Left forelimb (tissue), 1 donor: ENCODE measurements at regions not wholly inside any gene's neighbourhood (a gene's known extent, or its start where the extent isn't known, plus 50 kb on each side); places are given as distances from the start of the nearest gene placed in this dataset.
A peak's percentile ranks its signal among the peaks of the same experiment; 100 is the strongest.

ENCODE experiments used
- DNase-seq: peaks from one replicate; pipeline ENCODE4 v3.0.0-alpha.2; 2018; ENCODE audit warnings: low spot score

- peak; percentile 55 for DNase-seq
These were observed 193.1 kb downstream of the DLL1 start for GRCh38 chr6:170097505-170098427.

GRCh38 chr6:170096803-170097504 is 193.9 kb downstream of the DLL1 start:
- DNase-seq: peak; percentile 33

DNA sequence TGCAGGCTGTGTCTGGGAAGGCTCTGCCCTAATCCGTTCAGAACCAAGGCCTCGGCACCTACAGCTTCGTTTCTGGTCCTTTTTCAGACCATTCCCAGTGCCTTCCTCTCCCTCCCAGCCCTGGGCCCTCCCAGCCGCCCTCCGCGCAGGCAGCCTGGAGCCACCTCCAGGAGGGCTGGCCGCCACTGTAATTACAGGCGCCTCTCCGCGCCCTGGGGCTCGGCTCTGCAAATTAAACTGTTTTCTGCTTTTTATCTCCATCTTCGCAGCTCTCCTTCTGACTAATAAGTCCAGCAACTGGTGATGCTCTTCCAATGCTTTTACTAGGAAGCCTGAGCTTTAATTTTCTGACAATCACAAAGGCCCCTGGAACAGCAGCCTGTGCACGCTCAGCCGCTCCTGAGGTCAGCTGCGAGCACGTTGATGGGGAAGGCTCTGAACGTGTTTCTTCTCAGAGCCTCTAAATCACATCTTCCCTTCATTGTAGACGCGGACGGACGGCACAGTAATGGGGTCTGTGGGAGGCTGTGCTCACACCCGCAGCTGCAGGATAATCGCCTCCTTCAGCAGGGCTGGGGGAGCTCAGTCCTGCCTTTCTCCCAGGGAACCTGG is 194.6 kb downstream of the DLL1 start:
- peak; percentile 65 for DNase-seq

- DNase-seq: peak; percentile 52
These were observed 195.5 kb downstream of the DLL1 start for GRCh38 chr6:170095273-170095981.

- DNase-seq: peak; percentile 42
These were observed 196.1 kb downstream of the DLL1 start for GRCh38 chr6:170094686-170095272.

DNA sequence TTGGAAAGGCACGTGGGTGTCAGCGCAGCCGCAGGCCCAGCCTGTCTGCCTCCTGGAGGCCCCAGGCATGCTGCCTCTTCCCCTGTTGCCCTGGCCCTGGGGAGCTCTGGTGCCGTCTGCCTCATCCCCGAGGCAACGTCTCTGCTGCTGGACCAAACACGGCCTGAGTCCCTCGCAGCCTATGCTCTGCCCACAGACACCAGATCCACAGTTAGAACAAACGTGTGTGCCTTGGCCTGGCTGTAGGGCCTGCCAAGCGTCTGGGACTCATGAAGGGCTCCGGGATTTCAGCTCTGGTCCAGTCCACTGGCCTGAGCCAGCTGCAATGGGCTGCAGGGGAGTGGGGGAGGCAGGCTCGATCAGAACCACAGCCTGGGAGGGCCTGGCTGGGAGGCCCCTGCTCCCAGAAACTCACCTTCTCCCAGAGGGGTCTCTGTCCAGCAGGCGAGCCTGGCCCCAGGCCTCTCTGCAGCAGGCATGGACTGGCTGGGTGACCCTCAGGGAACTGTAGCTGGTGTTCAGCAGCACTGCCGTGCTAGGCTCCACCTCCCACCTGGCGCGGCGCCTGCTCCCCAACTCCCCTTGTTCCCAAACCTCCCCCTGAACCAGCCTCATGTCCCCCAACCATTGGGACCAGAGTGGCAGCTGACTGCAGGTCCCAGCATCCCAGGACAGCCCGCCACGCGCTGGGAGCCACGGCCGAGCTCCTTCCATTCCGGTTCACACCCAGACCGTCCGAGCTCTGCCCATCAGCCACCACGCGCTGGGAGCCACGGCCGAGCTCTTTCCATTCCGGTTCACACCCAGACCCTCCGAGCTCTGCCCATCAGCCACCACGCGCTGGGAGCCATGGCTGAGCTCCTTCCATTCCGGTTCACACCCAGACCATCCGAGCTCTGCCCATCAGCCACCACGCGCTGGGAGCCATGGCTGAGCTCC is 197.0 kb downstream of the DLL1 start:
- DNase-seq: peak; percentile 66

DNA sequence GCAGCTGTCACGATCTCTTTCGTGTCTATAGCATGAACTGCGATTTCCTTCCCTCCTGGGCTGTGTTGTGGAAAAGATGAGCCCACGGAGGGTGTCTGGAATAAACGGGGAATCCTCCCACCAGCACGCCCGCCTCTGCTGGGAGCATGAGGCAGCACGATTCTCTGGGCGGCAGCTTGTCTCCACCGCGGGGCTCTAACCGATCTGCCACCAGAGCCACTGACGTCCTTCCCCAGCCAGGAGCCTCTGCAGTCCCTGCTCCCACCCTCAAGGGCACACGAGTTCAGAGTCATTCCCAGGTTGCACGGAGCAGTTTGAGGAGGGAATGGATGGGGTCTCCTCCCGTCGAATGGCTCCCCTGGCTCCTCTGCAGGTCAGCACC is 197.6 kb downstream of the DLL1 start:
- DNase-seq: peak; percentile 53

DNA sequence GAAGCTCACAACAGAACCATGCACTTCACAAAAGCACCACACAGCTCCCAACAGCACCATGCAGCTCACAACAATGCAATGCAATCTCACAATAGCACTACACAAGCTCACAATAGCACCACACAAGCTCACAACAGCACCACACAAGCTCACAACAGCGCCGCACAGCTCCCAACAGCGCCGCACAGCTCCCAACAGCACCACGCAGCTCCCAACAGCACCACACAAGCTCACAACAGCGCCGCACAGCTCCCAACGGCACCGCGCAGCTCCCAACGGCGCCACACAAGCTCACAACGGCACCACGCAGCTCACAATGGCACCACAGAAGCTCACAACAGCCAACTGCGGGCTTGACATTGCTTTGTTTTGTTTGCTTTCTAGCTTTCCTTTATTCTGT is 198.1 kb downstream of the DLL1 start:
- peak; percentile 8 for DNase-seq

GRCh38 chr6:170091639-170092579 is 199.0 kb downstream of the DLL1 start:
- peak; percentile 30 for DNase-seq

DNA sequence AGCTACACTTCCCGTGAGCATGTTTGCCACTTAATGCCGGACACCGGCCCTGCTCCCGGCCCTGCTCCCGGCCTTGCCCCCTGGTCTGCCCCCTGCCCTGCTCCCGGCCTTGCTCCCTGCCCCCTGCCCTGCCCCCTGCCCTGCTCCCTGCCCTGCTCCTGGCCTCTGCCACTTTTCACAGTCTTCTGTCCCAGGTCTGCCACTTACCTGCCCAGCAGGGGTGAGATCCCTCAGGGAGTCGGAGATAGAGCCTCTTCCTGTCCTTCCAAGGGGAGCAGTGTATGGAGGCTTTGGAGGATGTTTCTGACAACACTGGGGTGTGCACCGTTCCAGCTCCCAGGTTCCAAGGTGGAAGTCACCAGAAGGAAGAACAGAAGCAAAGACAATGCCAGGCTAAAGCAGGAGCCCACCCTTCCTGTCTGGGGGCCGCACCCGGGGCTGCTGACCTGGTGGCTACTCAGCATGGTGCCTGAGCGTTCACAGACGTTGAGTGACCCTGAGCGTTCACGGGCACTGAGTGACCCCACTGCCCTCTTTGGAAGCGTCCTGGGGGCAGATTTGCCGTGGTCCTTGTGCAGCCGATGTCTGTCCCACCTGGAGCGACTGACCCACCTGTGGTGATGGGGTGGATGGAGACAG is 199.8 kb downstream of the DLL1 start:
- DNase-seq: peak; percentile 34

- DNase-seq: peak; percentile 22
These were observed 200.3 kb downstream of the DLL1 start for GRCh38 chr6:170090561-170090960.

DNA sequence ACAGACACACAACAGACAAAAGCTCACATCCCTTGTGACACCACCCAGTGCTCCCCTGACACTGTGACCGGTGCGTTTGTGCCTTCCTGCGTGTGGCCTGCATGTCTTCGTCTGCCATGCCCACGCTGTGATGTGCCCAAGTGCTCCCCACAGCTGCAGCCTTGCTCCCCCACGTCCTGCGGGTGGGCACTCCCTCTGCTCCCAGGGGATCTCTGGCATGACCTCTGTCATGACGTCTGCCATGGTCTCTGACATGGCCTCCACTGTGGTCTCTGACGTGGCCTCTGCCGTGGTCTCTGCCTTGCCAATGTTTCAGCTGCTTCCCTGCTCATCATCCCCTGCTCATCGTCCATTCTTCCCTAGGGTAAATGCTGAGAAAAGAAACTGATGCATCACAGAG is 200.9 kb downstream of the DLL1 start:
- DNase-seq: peak; percentile 51

- DNase-seq: no peak
These were observed 202.3 kb downstream of the DLL1 start for GRCh38 chr6:170088582-170088955.

DNA sequence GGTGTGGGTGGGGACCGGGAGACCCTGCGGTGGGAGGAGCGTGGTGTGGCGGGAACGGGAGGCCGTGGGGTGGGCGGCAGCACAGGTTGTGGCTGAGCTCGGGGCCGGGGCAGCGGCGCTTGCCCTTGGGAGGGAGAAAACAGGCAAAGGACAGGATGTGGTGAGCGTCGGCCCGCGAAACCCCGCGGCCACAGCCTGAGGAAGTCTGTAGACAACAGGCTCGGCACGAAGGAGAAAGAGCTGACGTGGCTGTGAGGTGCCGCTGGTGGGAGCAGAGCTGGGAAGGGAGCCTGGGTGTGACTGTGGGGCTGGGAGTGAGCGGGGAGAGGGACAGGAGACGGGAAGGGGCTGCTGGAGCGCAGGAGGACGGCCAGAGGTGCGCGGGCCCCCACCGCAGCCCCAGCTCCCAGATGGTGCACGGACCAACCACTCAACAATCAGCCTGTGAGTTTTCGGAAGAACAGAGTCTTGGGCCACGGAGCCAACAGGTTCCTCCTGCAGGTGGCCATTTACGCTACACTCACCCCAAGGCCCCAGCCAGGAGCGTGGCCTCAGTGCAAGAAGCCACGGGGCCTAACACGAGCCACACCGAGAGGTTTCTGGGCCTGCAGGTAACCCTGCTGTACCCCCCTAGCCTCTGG is 202.8 kb downstream of the DLL1 start:
- peak; percentile 61 for DNase-seq

GRCh38 chr6:170087421-170087780 is 203.5 kb downstream of the DLL1 start:
- DNase-seq: peak; percentile 72

DNA sequence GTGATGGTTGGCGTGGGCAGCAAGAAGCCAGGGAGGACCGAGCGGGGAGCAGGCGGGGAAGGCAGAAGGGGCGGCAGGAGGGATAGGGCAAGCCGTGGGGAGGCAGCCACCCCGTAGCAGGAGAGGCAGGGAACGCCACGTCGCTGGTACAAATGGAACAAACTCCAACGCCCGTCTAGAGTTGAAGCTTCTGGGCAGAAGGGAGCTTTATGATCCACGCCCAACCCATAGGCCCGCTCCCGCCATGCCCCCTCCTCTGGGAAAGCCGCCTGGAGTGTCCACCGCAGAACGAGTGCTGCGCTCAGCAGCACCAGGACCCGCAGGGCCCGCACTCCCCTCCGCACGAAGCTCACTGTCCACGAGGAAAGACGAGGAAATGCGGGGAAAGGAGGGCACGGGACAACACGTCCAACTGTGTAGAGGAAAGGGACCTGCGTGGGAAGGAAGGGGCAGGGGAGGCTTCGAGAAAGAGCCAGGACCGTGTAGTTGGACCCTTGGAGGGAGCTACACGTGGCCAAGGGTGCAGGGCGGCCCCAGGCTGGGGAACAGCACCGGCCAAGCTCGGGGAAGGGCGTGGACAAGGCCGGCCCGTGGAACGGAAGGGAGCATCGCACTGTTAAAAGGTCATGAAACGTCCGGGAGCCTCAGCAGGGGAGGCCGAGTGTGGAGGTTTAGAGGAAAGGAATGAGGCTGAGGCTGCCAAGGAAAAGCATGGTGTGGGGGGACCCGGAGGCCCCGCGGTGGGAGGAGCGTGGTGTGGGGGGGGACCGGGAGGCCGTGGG is 204.0 kb downstream of the DLL1 start:
- peak; percentile 61 for DNase-seq

DNA sequence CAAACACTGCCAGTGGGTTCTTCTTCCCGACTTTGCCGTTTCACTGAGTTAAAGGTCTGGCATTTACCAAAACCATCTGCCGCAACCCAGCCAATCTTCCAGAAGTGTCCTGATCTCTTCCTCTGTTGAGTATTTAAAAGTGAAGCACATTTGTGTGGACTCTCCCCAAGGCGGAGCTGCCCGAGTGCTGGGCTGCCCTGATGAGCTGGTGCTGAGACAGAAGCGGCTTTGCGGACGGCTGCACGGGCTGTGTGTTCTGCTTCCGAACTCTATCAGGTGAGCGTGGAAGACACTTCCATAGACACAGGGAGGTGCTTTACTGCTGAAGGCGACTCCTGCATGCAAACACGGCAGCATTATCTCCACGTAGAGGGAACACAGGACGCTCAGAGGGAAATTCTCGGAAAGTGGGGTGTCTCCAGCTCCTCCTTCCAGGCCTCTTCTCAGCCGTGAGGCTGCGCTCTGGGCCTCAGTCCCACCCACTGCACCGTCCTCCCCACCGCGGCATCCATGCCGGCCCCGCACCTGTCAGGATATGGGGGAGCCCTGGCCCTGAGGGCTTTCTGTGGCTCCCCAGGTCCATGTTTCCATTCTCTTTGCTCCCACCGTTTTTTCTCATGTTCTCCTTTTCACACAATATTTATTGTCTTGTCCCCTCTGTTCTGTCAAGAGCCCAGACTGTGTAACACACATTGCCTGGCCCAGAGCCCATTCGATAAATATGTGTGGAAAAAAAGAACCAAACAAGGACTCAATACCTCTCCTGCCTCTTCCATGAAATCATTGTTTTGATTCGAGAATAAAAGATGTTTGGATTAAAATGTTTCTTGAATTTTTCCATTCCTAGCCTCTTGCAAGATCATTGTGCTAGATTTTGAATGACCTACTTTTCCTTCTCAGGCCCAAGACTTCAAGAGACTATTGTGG is 205.1 kb downstream of the DLL1 start:
- DNase-seq: peak; percentile 36
